ENCODE measurements at regions not wholly inside any gene's neighbourhood (a gene's known extent, or its start where the extent isn't known, plus 50 kb on each side); places are given as distances from the start of the nearest gene placed in this dataset.

DNA sequence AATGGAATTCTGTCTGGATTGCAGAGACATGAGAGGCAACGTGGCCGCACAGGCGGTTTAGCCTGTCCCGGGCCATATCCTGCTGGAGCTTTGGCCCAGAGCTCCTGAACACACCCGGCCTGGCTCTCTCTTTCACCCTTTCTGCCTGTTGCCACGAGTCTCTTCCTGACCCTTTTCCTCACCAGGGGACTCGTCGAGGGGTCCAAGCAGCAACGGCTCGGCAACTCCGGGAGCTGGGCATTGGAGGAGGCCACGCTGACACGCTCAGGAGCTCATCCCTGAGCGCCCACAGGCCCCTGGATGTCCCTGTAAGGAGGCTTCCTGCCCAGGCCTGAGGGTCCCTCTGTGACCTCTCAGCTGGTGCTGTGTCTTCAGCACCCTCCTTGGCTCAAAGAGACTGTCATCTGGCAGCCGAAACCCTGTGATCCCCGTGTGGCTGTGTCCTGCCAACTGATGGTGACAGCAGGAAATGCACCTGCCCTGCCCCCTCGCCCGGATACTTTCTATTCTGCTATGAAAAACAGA is 103.8 kb downstream of the RNASET2 start:
- TF ChIP-seq, protein P1, sequence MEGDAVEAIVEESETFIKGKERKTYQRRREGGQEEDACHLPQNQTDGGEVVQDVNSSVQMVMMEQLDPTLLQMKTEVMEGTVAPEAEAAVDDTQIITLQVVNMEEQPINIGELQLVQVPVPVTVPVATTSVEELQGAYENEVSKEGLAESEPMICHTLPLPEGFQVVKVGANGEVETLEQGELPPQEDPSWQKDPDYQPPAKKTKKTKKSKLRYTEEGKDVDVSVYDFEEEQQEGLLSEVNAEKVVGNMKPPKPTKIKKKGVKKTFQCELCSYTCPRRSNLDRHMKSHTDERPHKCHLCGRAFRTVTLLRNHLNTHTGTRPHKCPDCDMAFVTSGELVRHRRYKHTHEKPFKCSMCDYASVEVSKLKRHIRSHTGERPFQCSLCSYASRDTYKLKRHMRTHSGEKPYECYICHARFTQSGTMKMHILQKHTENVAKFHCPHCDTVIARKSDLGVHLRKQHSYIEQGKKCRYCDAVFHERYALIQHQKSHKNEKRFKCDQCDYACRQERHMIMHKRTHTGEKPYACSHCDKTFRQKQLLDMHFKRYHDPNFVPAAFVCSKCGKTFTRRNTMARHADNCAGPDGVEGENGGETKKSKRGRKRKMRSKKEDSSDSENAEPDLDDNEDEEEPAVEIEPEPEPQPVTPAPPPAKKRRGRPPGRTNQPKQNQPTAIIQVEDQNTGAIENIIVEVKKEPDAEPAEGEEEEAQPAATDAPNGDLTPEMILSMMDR (conservative IDR thresholded peaks at IDR 0.05; ENCODE audit: low read length), result no peak
- TF ChIP-seq EZH2phosphoT487 (IDR thresholded peaks at IDR 0.05; ENCODE audit: borderline replicate concordance), result no peak

All from Loucy (cell line).